ENCODE measurements at regions not wholly inside any gene's neighbourhood (a gene's known extent, or its start where the extent isn't known, plus 50 kb on each side); places are given as distances from the start of the nearest gene placed in this dataset.

DNA sequence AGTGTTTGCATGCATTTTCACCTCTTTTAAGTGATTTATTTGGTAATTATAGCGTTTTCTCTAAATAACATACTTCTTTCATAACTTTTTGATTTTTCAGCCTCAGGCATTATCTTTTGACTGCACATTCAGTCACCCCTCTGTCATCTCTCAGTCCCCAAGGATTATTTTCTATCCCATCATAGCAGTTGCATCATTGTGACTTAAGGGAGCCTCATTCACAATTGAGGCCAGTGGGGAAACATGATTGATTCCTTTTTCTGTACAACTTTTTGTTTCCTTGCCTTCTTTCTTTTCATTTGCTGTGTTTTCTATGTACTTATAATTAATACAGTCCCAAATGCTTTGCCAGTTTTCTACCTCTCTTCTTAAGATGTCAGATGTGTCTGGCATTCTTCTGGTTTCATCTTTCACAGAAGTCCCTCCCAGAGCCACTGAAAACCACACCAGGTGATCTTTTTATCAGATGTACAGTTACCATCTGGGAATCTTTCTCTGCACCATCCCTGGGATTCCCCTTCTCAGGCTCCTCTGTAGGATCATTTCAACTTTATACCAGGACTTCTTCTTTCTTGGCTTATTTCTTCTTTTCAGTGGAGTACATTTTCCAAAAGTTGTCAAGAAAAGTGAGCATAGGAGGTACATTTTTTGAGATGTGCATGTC lies 151.4 kb downstream of the RAP2B start:
- Histone ChIP-seq H3K4me1 (ENCODE audit: control insufficient read depth in 1 of 2, extremely low read depth in 1 of 2, insufficient read depth in 2 of 2, low read length in 2 of 2) (no peaks in the 10 kb centered on the region), H3K4me3 (ENCODE audit: control insufficient read depth in 1 of 2, extremely low read depth in 1 of 2, low read length in 1 of 2) (no peak overlapping the region), H3K27me3 (replicated peaks in 1 of 2; ENCODE audit: control insufficient read depth in 2 of 2, extremely low read depth in 1 of 2, insufficient read depth in 2 of 2, low read length in 1 of 2) (no peaks in the 10 kb centered on the region), H3K9me3 (no peaks in the 10 kb centered on the region), H3K27ac (ENCODE audit: low read length) (no peak overlapping the region), H3K36me3 (ENCODE audit: control insufficient read depth in 2 of 2, extremely low read depth in 1 of 2, insufficient read depth in 1 of 2, low read length in 1 of 2) (no peaks in the 10 kb centered on the region)
- Mint-ChIP-seq H3K27ac (no peak overlapping the region), H3K36me3 (no peaks in the 10 kb centered on the region), H3K9me3 (no peaks in the 10 kb centered on the region), H3K4me1 (peaks cover 0 to 10% (median 5%) of the 10 kb centered on the region in 3 donors), H3K27me3 (peaks cover 0 to 1% of the 10 kb centered on the region in 2 donors), H3K4me3 (no peak overlapping the region)
- POLR2A ChIA-PET: interaction anchor here in 1 of 2 donors (0.6 kb wide), 1 partner anchor 18 kb away, joined by 3 read pairs; no protein-coding TSS in a partner anchor
- no CpG with 5 or more reads among the region's 1 CpG for WGBS (ENCODE audit: insufficient coverage)
- ATAC-seq (replicated peaks in 1 of 4) (no peak), DNase-seq (no peak)
- CTCF ChIA-PET: interaction anchor here in 1 of 2 donors (0.6 kb wide), 1 partner anchor 118 kb away, joined by 3 read pairs; no protein-coding TSS in a partner anchor

DNA sequence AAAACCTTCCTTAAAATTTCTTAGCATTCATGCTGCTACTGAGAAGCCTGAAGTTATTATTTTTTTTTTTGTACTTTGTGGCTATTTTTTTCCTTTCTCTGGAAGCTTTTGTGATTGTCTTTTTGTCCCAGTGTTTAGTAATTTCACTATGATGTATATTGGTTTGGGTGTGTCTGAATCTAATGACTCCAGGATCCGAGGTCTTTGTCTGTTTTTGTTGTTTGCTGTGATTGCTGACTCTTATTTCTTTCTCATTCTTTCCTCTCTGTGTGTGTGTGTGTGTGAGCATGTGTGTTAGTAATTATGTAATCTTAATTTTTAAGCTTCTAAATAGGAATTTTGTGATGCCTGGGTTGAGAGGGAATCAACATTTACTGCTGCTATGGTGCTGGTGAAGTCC lies 152.0 kb downstream of the RAP2B start:
- H3K4me1 Mint-ChIP-seq: peaks cover 0 to 10% (median 5%) of the 10 kb centered on the region in 3 donors
- peaks cover 0 to 1% of the 10 kb centered on the region in 2 donors for H3K27me3 Mint-ChIP-seq
- H3K9me3 Mint-ChIP-seq: no peaks in the 10 kb centered on the region
- ChIA-PET POLR2A (no interaction called here), CTCF (no interaction called here)
- H3K9me3 ChIP-seq: no peaks in the 10 kb centered on the region
- no peaks in the 10 kb centered on the region for H3K36me3 Mint-ChIP-seq
- no peak for DNase-seq
- ATAC-seq (replicated peaks in 1 of 4): no peak
- H3K27ac Mint-ChIP-seq: no peak overlapping the region
- no peak overlapping the region for H3K4me3 Mint-ChIP-seq
- H3K4me1 ChIP-seq (ENCODE audit: control insufficient read depth in 1 of 2, extremely low read depth in 1 of 2, insufficient read depth in 2 of 2, low read length in 2 of 2): no peaks in the 10 kb centered on the region
- no peak overlapping the region for H3K4me3 ChIP-seq (ENCODE audit: control insufficient read depth in 1 of 2, extremely low read depth in 1 of 2, low read length in 1 of 2)
- no peaks in the 10 kb centered on the region for H3K36me3 ChIP-seq (ENCODE audit: control insufficient read depth in 2 of 2, extremely low read depth in 1 of 2, insufficient read depth in 1 of 2, low read length in 1 of 2)
- no peak overlapping the region for H3K27ac ChIP-seq (ENCODE audit: low read length)
- WGBS (ENCODE audit: insufficient coverage): no CpG with 5 or more reads among the region's 1 CpG
- no peaks in the 10 kb centered on the region for H3K27me3 ChIP-seq (replicated peaks in 1 of 2; ENCODE audit: control insufficient read depth in 2 of 2, extremely low read depth in 1 of 2, insufficient read depth in 2 of 2, low read length in 1 of 2)

DNA sequence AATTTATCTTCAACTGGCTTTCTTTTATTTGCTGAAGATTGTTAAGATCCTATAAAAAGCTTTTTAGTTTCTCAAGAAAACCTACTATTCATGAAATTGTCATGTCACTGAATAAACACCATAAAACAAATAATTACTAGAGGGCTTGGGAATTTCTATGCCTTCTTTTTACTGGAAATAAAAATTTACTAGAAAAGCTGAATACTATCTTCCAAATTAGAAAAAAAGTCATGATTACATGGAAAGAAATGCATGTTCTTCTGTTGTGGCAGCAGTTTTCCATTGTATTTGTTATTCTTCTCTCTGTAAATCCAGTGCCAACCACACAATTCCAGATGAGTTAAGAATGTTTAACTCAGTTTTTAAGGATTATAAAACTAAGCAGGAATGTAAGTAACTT lies 153.8 kb downstream of the RAP2B start:
- H3K36me3 Mint-ChIP-seq: no peaks in the 10 kb centered on the region
- no peaks in the 10 kb centered on the region for H3K9me3 Mint-ChIP-seq
- H3K4me1 ChIP-seq (ENCODE audit: control insufficient read depth in 1 of 2, extremely low read depth in 1 of 2, insufficient read depth in 2 of 2, low read length in 2 of 2): no peaks in the 10 kb centered on the region
- no peak overlapping the region for H3K4me3 Mint-ChIP-seq
- H3K4me1 Mint-ChIP-seq: peaks cover 0 to 22% (median 11%) of the 10 kb centered on the region in 3 donors
- H3K27ac ChIP-seq (ENCODE audit: low read length): no peak overlapping the region
- ChIA-PET CTCF (no interaction called here), POLR2A (no interaction called here)
- no peak overlapping the region for H3K27ac Mint-ChIP-seq
- ATAC-seq (replicated peaks in 1 of 4) (no peak), DNase-seq (no peak)
- peaks cover 0 to 1% of the 10 kb centered on the region in 2 donors for H3K27me3 Mint-ChIP-seq
- no peaks in the 10 kb centered on the region for H3K27me3 ChIP-seq (replicated peaks in 1 of 2; ENCODE audit: control insufficient read depth in 2 of 2, extremely low read depth in 1 of 2, insufficient read depth in 2 of 2, low read length in 1 of 2)
- H3K4me3 ChIP-seq (ENCODE audit: control insufficient read depth in 1 of 2, extremely low read depth in 1 of 2, low read length in 1 of 2): no peak overlapping the region
- no peaks in the 10 kb centered on the region for H3K36me3 ChIP-seq (ENCODE audit: control insufficient read depth in 2 of 2, extremely low read depth in 1 of 2, insufficient read depth in 1 of 2, low read length in 1 of 2)
- no peaks in the 10 kb centered on the region for H3K9me3 ChIP-seq

DNA sequence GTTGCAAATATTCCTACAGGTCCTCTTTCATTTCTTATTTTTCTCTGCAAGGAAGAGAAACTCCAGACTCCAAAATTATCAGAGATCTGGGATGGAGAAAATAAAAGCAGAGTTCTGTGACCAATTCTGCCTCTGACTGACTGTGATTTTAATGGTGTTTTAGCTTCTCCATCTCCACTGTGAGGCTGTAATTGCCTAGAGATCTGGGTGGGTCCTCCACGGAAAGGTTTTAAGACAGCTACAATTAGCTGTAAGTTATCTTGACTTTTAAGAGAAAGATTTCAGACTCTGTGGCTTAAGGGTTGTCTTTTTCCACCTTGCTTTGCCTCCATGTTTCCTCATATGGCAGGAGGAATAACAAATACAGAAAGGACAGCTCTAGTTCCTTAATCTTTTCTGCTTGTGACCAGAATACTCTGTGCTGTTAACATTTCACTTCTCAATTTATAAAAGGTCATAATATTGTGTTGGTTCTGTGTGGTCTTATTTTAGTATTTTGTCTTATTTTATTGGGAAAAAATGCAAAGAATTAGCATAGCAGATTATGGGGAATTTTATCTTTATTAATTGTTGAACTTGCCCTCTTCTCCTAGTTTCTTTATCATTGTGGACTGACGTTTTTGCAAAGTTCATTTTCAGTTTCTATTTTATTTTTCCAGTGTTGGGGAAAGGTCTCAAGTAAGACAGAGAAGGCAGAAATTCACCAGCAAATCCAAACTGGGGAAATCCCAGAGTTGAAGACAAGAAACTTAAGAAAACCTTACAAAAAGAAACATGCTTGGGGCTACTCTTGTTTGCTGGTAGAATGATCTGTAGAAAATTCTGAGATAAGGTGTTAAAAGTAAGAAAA lies 157.9 kb downstream of the RAP2B start:
- H3K4me3 Mint-ChIP-seq: peak overlapping the region in 1 of 3 donors; percentile 2
- ChIA-PET CTCF (interaction anchor here in 1 of 2 donors (0.6 kb wide), 1 partner anchor 1449 kb away, joined by 3 read pairs; no protein-coding TSS in a partner anchor), POLR2A (no interaction called here)
- no peak overlapping the region for H3K27ac Mint-ChIP-seq
- H3K4me1 ChIP-seq (ENCODE audit: control insufficient read depth in 1 of 2, extremely low read depth in 1 of 2, insufficient read depth in 2 of 2, low read length in 2 of 2): no peaks in the 10 kb centered on the region
- peaks cover 0 to 8% (median 0%) of the 10 kb centered on the region in 3 donors for H3K9me3 Mint-ChIP-seq
- H3K27me3 Mint-ChIP-seq: peaks cover 0 to 1% of the 10 kb centered on the region in 2 donors
- no peak for ATAC-seq (replicated peaks in 1 of 4)
- no peaks in the 10 kb centered on the region for H3K36me3 ChIP-seq (ENCODE audit: control insufficient read depth in 2 of 2, extremely low read depth in 1 of 2, insufficient read depth in 1 of 2, low read length in 1 of 2)
- H3K27me3 ChIP-seq (replicated peaks in 1 of 2; ENCODE audit: control insufficient read depth in 2 of 2, extremely low read depth in 1 of 2, insufficient read depth in 2 of 2, low read length in 1 of 2): no peaks in the 10 kb centered on the region
- H3K36me3 Mint-ChIP-seq: no peaks in the 10 kb centered on the region
- H3K9me3 ChIP-seq: no peaks in the 10 kb centered on the region
- H3K27ac ChIP-seq (ENCODE audit: low read length): no peak overlapping the region
- no CpG with 5 or more reads among the region's 2 CpGs for WGBS (ENCODE audit: insufficient coverage)
- DNase-seq: no peak
- peaks cover 0 to 12% (median 7%) of the 10 kb centered on the region in 3 donors for H3K4me1 Mint-ChIP-seq
- H3K4me3 ChIP-seq (ENCODE audit: control insufficient read depth in 1 of 2, extremely low read depth in 1 of 2, low read length in 1 of 2): no peak overlapping the region

DNA sequence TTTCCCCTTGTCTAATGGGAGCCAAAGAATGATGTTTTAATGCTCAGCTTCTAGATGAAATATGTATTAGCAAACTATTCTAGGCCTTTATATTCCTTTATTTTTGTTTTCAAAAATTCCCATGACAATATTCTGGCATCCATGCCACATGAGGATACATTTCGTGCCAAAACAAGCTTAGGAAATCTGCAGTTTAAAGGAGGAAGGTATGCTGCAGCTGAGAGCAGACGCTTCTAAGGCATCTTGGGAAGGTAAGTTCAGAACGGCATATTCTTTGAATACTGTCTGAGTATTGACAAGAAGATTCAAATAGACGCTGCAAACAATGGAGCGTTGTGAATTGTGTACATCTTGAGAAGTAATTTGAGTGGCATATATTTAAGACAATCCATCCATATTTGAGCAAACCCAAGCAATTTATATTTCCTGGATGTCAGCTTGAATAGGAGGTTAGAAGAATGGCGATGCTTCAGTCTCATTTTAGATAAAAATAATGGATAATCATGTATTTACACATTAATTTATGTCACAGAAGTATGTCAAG lies 158.6 kb downstream of the RAP2B start:
- peaks cover 0 to 1% of the 10 kb centered on the region in 2 donors for H3K27me3 Mint-ChIP-seq
- H3K36me3 Mint-ChIP-seq: no peaks in the 10 kb centered on the region
- Histone ChIP-seq H3K27ac (ENCODE audit: low read length) (no peak overlapping the region), H3K9me3 (no peaks in the 10 kb centered on the region), H3K36me3 (ENCODE audit: control insufficient read depth in 2 of 2, extremely low read depth in 1 of 2, insufficient read depth in 1 of 2, low read length in 1 of 2) (no peaks in the 10 kb centered on the region), H3K27me3 (replicated peaks in 1 of 2; ENCODE audit: control insufficient read depth in 2 of 2, extremely low read depth in 1 of 2, insufficient read depth in 2 of 2, low read length in 1 of 2) (no peaks in the 10 kb centered on the region), H3K4me1 (ENCODE audit: control insufficient read depth in 1 of 2, extremely low read depth in 1 of 2, insufficient read depth in 2 of 2, low read length in 2 of 2) (no peaks in the 10 kb centered on the region), H3K4me3 (ENCODE audit: control insufficient read depth in 1 of 2, extremely low read depth in 1 of 2, low read length in 1 of 2) (no peak overlapping the region)
- H3K27ac Mint-ChIP-seq: no peak overlapping the region
- ChIA-PET POLR2A (no interaction called here), CTCF (no interaction called here)
- DNase-seq (no peak), ATAC-seq (replicated peaks in 1 of 4) (no peak)
- peaks cover 0 to 12% (median 7%) of the 10 kb centered on the region in 3 donors for H3K4me1 Mint-ChIP-seq
- 100% methylated on average over 2 of the region's 6 CpGs for WGBS (ENCODE audit: insufficient coverage)
- no peak overlapping the region for H3K4me3 Mint-ChIP-seq
- peaks cover 0 to 10% (median 0%) of the 10 kb centered on the region in 3 donors for H3K9me3 Mint-ChIP-seq

DNA sequence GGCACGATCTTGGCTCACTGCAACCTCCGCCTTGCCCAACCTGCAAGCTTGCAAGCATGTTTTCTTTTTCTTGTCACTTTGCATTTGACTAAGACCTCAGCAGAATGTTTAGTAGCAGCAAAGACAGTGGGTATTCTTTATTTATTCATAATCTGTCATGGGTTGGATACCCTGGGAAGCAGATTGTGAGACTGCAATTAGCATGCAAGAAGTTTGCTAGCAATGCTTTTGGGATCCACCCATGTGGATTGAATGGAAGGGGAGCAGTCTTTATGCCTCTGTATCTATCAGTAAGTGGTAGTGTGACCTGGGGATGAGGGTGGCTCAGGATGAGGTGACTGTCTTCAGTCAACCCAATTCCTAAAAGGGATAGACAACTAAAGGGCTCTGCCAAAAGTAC lies 166.7 kb downstream of the RAP2B start:
- peaks cover 0 to 10% (median 3%) of the 10 kb centered on the region in 3 donors for H3K9me3 Mint-ChIP-seq
- no peak overlapping the region for H3K27ac Mint-ChIP-seq
- Histone ChIP-seq H3K36me3 (ENCODE audit: control insufficient read depth in 2 of 2, extremely low read depth in 1 of 2, insufficient read depth in 1 of 2, low read length in 1 of 2) (no peaks in the 10 kb centered on the region), H3K9me3 (no peaks in the 10 kb centered on the region), H3K4me1 (ENCODE audit: control insufficient read depth in 1 of 2, extremely low read depth in 1 of 2, insufficient read depth in 2 of 2, low read length in 2 of 2) (no peaks in the 10 kb centered on the region), H3K4me3 (ENCODE audit: control insufficient read depth in 1 of 2, extremely low read depth in 1 of 2, low read length in 1 of 2) (no peak overlapping the region), H3K27me3 (replicated peaks in 1 of 2; ENCODE audit: control insufficient read depth in 2 of 2, extremely low read depth in 1 of 2, insufficient read depth in 2 of 2, low read length in 1 of 2) (peaks cover 0 to 5% of the 10 kb centered on the region in 2 experiments), H3K27ac (ENCODE audit: low read length) (no peak overlapping the region)
- ChIA-PET CTCF (no interaction called here), POLR2A (interaction anchor here in 1 of 2 donors (0.5 kb wide), 1 partner anchor 293 kb away, joined by 3 read pairs; no protein-coding TSS in a partner anchor)
- ATAC-seq (replicated peaks in 1 of 4): no peak
- H3K27me3 Mint-ChIP-seq: no peaks in the 10 kb centered on the region
- no CpG with 5 or more reads among the region's 2 CpGs for WGBS (ENCODE audit: insufficient coverage)
- no peak for DNase-seq
- peaks cover 4 to 6% (median 4%) of the 10 kb centered on the region in 3 donors for H3K4me1 Mint-ChIP-seq
- H3K4me3 Mint-ChIP-seq: no peak overlapping the region
- no peaks in the 10 kb centered on the region for H3K36me3 Mint-ChIP-seq

Measured in T-cell (primary cell).